GM23248 (cell line): ENCODE measurements at regions not wholly inside any gene's neighbourhood (a gene's known extent, or its start where the extent isn't known, plus 50 kb on each side); places are given as distances from the start of the nearest gene placed in this dataset.
A peak's percentile ranks its signal among the peaks of the same experiment; 100 is the strongest.
"Not testable (repeated sequence)": the region's sequence is repeated elsewhere in the genome, so short reads cannot be mapped to it uniquely, and the experiment has no call there.

Experiments
- DNase-seq: peaks from one replicate; pipeline ENCODE4 v3.0.0-alpha.2; 2015
- H2AFZ ChIP-seq: fragments of 200-600 bp; sonication (generic); 2 replicates; pipeline ENCODE4 v1.6.1; 2016; ENCODE audit warnings: antibody characterized with exemption
- H3F3A ChIP-seq: fragments of 200-600 bp; sonication (generic); 2 replicates; pipeline ENCODE4 v1.6.1; 2016; ENCODE audit warnings: mild to moderate bottlenecking, antibody characterized with exemption, mixed run types; ENCODE audit not compliant: insufficient read depth
- H3K27ac ChIP-seq: fragments of 200-600 bp; sonication (generic); 2 replicates; pipeline ENCODE4 v1.5.1; 2016; ENCODE audit warnings: mild to moderate bottlenecking
- H3K27me3 ChIP-seq: fragments of 200-600 bp; sonication (generic); replicated peaks from 2 replicates; pipeline ENCODE4 v1.6.1; 2016; ENCODE audit warnings: mild to moderate bottlenecking; ENCODE audit not compliant: insufficient read depth
- H3K36me3 ChIP-seq: fragments of 200-600 bp; sonication (generic); 2 replicates; pipeline ENCODE4 v1.6.1; 2016; ENCODE audit warnings: low read depth, mild to moderate bottlenecking
- H3K4me1 ChIP-seq: fragments of 200-600 bp; sonication (generic); 2 replicates; pipeline ENCODE4 v1.6.1; 2016; ENCODE audit warnings: mild to moderate bottlenecking; ENCODE audit not compliant: insufficient read depth
- H3K4me2 ChIP-seq: fragments of 200-600 bp; sonication (generic); one replicate; pipeline ENCODE4 v1.6.1; 2016; ENCODE audit warnings: mild to moderate bottlenecking; ENCODE audit not compliant: unreplicated experiment
- H3K4me3 ChIP-seq: fragments of 200-600 bp; sonication (generic); 2 replicates; pipeline ENCODE4 v1.5.1; 2016; ENCODE audit warnings: mild to moderate bottlenecking
- H3K79me2 ChIP-seq: fragments of 200-600 bp; sonication (generic); 2 replicates; pipeline ENCODE4 v1.6.1; 2016; ENCODE audit warnings: mild to moderate bottlenecking; ENCODE audit not compliant: insufficient read depth
- H3K9ac ChIP-seq: fragments of 200-600 bp; sonication (generic); 2 replicates; pipeline ENCODE4 v1.6.1; 2016; ENCODE audit warnings: mild to moderate bottlenecking
- H3K9me2 ChIP-seq: fragments of 200-600 bp; sonication (generic); 2 replicates; pipeline ENCODE4 v1.6.1; 2016; ENCODE audit warnings: mixed run types, mild to moderate bottlenecking, moderate library complexity; ENCODE audit not compliant: insufficient read depth
- H3K9me3 ChIP-seq: fragments of 200-600 bp; sonication (generic); one replicate; pipeline ENCODE4 v1.6.1; 2017; ENCODE audit warnings: low read depth
- H4K20me1 ChIP-seq: fragments of 200-600 bp; sonication (generic); 2 replicates; pipeline ENCODE4 v1.6.0; 2016; ENCODE audit not compliant: insufficient read depth
- EZH2 ChIP-seq: fragments of 200-600 bp; sonication (generic); IDR thresholded peaks from 2 replicates; pipeline ENCODE4 v1.6.1; 2018; ENCODE audit warnings: antibody characterized with exemption, mild to moderate bottlenecking; ENCODE audit not compliant: insufficient read depth, poor library complexity, severe bottlenecking
- EZH2phosphoT487 ChIP-seq: fragments of 200-600 bp; sonication (generic); IDR thresholded peaks from 2 replicates; pipeline ENCODE4 v1.6.1; 2018; ENCODE audit warnings: antibody characterized with exemption, moderate library complexity, mild to moderate bottlenecking, low read depth; ENCODE audit not compliant: insufficient read depth
- WGBS, 2 experiments: methylation state at CpG; one replicate each; pipeline ENCODE4 v1.1.6; 2015 to 2017; ENCODE audit warnings: low lambda C conversion rate in 2 of 2, low coverage in 1 of 2; ENCODE audit errors: missing lambda C conversion rate in 2 of 2; 5-methylcytosine and 5-hydroxymethylcytosine counted together
- in situ Hi-C: fragments of 300-500 bp; cut with MboI; formaldehyde crosslinking; loops from 2 replicates; pipeline ENCODE4 v1.15.0; 2020

DNA sequence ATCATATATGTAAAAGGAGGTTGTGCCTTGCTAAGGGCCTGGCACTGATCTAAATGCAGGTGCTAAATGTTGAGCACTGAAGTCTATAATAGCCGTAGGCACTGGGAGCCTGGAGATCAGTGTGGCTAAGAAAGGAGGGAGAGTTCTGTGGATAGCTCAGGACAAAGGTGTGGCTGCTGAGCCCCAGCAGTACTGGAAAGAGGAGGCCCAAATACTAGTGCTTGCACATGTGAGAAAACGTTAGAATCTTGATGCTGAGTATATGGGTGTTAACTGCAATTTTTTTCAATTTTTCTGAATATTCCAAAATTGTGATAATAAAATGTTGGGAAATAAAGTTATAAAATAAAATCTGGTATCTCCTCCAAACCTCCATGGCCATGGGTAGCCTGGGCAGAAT lies 62.5 kb upstream of the PTGFRN start:
- no peaks in the 10 kb centered on the region for H3K27me3 ChIP-seq
- 39 to 58% methylated on average over 2 of the region's 2 CpGs for WGBS, 2 experiments
- peak overlapping the region; percentile 77 for H2AFZ ChIP-seq
- H3K4me3 ChIP-seq = peak overlapping the region; percentile 47
- peak overlapping the region; percentile 74 for H3K9ac ChIP-seq
- in situ Hi-C loops = no loop called here
- peak overlapping the region; percentile 78 for H3K4me2 ChIP-seq
- TF ChIP-seq EZH2phosphoT487 (no peak), EZH2 (no peak)
- H4K20me1 ChIP-seq = no peaks in the 10 kb centered on the region
- H3K9me3 ChIP-seq = no peaks in the 10 kb centered on the region
- no peaks in the 10 kb centered on the region for H3K79me2 ChIP-seq
- no peaks in the 10 kb centered on the region for H3K9me2 ChIP-seq
- DNase-seq = no peak
- peaks cover 30% of the 10 kb centered on the region for H3F3A ChIP-seq
- H3K36me3 ChIP-seq = no peaks in the 10 kb centered on the region
- peaks cover 31% of the 10 kb centered on the region for H3K4me1 ChIP-seq
- H3K27ac ChIP-seq = peak overlapping the region; percentile 76

- Histone ChIP-seq H4K20me1 (no peaks in the 10 kb centered on the region), H3K4me2 (peak overlapping the region; percentile 78), H3K4me3 (peak overlapping the region; percentile 47), H3K9me2 (no peaks in the 10 kb centered on the region), H3K9me3 (no peaks in the 10 kb centered on the region), H3K79me2 (no peaks in the 10 kb centered on the region), H3F3A (peaks cover 31% of the 10 kb centered on the region), H3K27ac (peak overlapping the region; percentile 76), H3K36me3 (no peaks in the 10 kb centered on the region), H3K4me1 (peaks cover 34% of the 10 kb centered on the region), H3K9ac (peak overlapping the region; percentile 74), H2AFZ (peak overlapping the region; percentile 77), H3K27me3 (no peaks in the 10 kb centered on the region)
- in situ Hi-C loops = no loop called here
- 13 to 15% methylated on average over 13 of the region's 13 CpGs for WGBS, 2 experiments
- no peak for TF ChIP-seq EZH2phosphoT487
- TF ChIP-seq EZH2 = no peak
- DNase-seq = peak; percentile 86
Observed at GRCh38 chr1:116847688-116848531, 61.8 kb upstream of the PTGFRN start.

DNA sequence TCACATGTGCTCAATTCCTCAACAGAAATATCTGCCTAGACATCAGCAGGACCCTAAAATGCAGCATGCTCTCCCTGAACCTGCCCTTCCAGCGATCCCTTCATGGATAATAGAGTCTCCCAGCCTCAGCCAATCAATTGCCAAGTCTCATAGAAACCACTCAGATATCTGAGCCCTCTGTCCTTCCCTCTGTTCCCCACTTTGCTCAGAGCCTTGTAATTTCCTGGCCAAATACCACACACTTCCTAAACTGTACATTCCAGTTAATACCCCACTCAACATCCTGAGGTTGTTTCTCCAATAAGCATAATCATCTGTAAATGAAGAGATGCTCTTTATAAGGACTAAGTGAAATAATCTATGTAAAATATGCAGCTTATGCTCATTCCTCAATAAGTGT lies 59.3 kb upstream of the PTGFRN start:
- no peak overlapping the region for H3K9ac ChIP-seq
- no peaks in the 10 kb centered on the region for H3K9me3 ChIP-seq
- no peak overlapping the region for H3K27ac ChIP-seq
- whole genome bisulfite sequencing, 2 experiments = 100% methylated on average over 1 of the region's 1 CpG
- H3K4me3 ChIP-seq = no peak overlapping the region
- no peak overlapping the region for H2AFZ ChIP-seq
- no peaks in the 10 kb centered on the region for H3K9me2 ChIP-seq
- TF ChIP-seq EZH2phosphoT487 (no peak), EZH2 (no peak)
- peaks cover 54% of the 10 kb centered on the region for H3F3A ChIP-seq
- H4K20me1 ChIP-seq = no peaks in the 10 kb centered on the region
- no peaks in the 10 kb centered on the region for H3K79me2 ChIP-seq
- no peak for DNase-seq
- in situ Hi-C loops = no loop called here
- H3K4me2 ChIP-seq = no peak overlapping the region
- H3K36me3 ChIP-seq = no peaks in the 10 kb centered on the region
- no peaks in the 10 kb centered on the region for H3K27me3 ChIP-seq
- peaks cover 58% of the 10 kb centered on the region for H3K4me1 ChIP-seq

DNA sequence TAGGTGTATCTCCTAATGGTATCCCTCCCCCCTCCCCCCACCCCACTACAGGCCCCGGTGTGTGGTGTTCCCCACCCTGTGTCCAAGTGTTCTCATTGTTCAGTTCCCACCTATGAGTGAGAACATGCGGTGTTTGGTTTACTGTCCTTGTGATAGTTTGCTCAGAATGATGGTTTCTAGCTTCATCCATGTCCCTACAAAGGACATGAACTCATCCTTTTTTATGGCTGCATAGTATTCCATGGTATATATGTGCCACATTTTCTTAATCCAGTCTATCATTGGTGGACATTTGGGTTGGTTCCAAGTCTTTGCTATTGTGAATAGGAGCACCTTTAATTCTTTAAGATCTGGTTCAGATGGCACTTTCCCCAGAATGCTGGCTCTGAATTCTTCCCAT lies 58.5 kb upstream of the PTGFRN start:
- in situ Hi-C loops, H3K4me2 ChIP-seq, H2AFZ ChIP-seq, H3K79me2 ChIP-seq, H3K4me3 ChIP-seq, H3K9me3 ChIP-seq, DNase-seq, H3K36me3 ChIP-seq, H3K27me3 ChIP-seq, H4K20me1 ChIP-seq, H3K27ac ChIP-seq, H3K9me2 ChIP-seq, H3K9ac ChIP-seq: not testable (repeated sequence)
- Histone ChIP-seq H3F3A (peaks cover 61% of the 10 kb centered on the region), H3K4me1 (peaks cover 65% of the 10 kb centered on the region)
- 90 to 92% methylated on average over 2 of the region's 2 CpGs for WGBS, 2 experiments
